Right lobe of liver (tissue), 4 donors: ENCODE measurements at regions not wholly inside any gene's neighbourhood (a gene's known extent, or its start where the extent isn't known, plus 50 kb on each side); places are given as distances from the start of the nearest gene placed in this dataset.

Experiments used
- CTCF ChIP-seq, 4 donors: fragments of 200-600 bp in 3 of 4; fragments of 450-650 bp in 1 of 4; IDR thresholded peaks; one replicate each; pipeline versions ENCODE4 v1.5.1 to v1.8.0; 2016 to 2022; ENCODE audit warnings: antibody characterized with exemption in 4 of 4, mild to moderate bottlenecking in 2 of 4
- POLR2A ChIP-seq: fragments of 450-650 bp; IDR thresholded peaks from one replicate; pipeline ENCODE4 v1.6.1; 2017; ENCODE audit warnings: antibody characterized with exemption, mild to moderate bottlenecking
- donor health status: DM: no; HTN: no; CAD: no.
- donor health status: DM: no; HTN: no; CAD: no.
- donor health status: DM: no; HTN: yes; CAD: no.

- no peak for TF ChIP-seq POLR2A
- TF ChIP-seq CTCF (IDR thresholded peaks at IDR 0.05): no peak
Measured at GRCh38 chr6:68572975-68573374, 62.1 kb upstream of the ADGRB3 start.
